ENCODE measurements at regions not wholly inside any gene's neighbourhood (a gene's known extent, or its start where the extent isn't known, plus 50 kb on each side); places are given as distances from the start of the nearest gene placed in this dataset.

DNA sequence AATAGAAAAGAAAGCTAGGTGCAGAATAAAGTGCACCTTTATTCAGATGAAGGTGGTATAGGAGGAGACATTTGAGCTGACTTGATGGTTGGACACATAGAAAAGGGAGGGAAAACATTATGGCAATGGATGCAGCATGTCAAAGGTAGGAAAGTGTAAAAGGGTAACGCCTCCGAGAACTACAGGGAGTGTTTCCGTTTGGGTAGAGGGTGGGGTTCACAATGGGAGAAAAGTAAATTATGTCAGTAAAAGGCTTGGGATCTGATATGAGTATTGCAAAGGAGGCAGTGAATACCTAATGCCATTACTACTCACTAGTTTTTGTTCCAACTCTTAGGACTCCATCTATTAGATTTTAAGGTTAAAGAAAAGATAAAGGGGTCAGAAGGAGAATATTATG is 59.5 kb downstream of the FAT3 start (continued):
- TF ChIP-seq ZNF609 (CRISPR knock-in tag; IDR thresholded peaks at IDR 0.05; ENCODE audit: borderline replicate concordance) (no peak), HSF4 (CRISPR knock-in tag; IDR thresholded peaks at IDR 0.05; ENCODE audit: borderline replicate concordance) (no peak), TAF15 (IDR thresholded peaks at IDR 0.05; ENCODE audit: low read depth, low read length) (no peak), TBL1XR1 (IDR thresholded peaks at IDR 0.05; ENCODE audit: low read length in 2 of 2) (no peak), TRIM24 (IDR thresholded peaks at IDR 0.05) (no peak), MXI1 (IDR thresholded peaks at IDR 0.05; ENCODE audit: low read depth, low read length) (no peak)

DNA sequence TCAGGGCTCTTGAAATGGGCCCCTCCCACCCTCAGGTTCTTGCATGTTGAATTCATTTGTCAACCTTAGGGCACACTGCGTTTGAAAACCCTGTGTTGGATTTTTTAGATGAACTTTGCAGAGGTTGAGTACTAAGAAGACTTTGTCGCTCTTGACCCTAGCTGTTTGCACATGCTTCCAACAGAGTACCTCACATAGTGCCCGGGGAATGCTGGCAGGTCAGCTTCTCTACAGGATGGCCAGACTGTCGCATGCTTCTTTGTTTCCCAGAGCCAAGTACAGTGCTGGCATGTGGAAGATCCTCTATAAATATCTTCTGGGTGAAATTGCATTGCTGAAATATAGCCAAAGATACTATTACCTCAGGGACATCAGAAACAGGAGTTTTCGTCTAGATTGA is 59.9 kb downstream of the FAT3 start:
- WGBS (ENCODE audit: insufficient coverage, low coverage, missing lambda C conversion rate), result 3% methylated on average over 5 of the region's 5 CpGs
- Histone ChIP-seq H2AFZ (ENCODE audit: low read depth, low read length) (no peak overlapping the region), H3K4me2 (ENCODE audit: insufficient read depth, low read length) (no peak overlapping the region), H3K9me1 (ENCODE audit: control insufficient read depth, insufficient read depth, low read length) (no peaks in the 10 kb centered on the region), H3K4me1 (replicated peaks in 1 of 2; ENCODE audit: control insufficient read depth in 2 of 2, insufficient read depth in 2 of 2, low read length in 2 of 2) (no peaks in the 10 kb centered on the region), H4K20me1 (replicated peaks; ENCODE audit: control insufficient read depth, insufficient read depth, low read length) (no peaks in the 10 kb centered on the region), H3K79me2 (ENCODE audit: control insufficient read depth, insufficient read depth, low read length) (no peaks in the 10 kb centered on the region), H3K27me3 (ENCODE audit: control insufficient read depth in 2 of 2, insufficient read depth in 2 of 2, low read length in 2 of 2) (no peaks in the 10 kb centered on the region), H3K36me3 (ENCODE audit: control insufficient read depth, insufficient read depth, low read length) (no peaks in the 10 kb centered on the region), H3K4me3 (no peak overlapping the region), H3K27ac (ENCODE audit: extremely low read depth, low read depth, low read length) (no peak overlapping the region), H3K9ac (ENCODE audit: insufficient read depth in 1 of 2, low read depth in 2 of 2, low read length in 2 of 2) (no peak overlapping the region), H3K9me3 (replicated peaks; ENCODE audit: control insufficient read depth, insufficient read depth, low read depth, low read length) (no peaks in the 10 kb centered on the region)
- BruUV-seq (replicated peaks), result no TSS peak
- in situ Hi-C loops (cut with MboI) (no loop called here), intact Hi-C loops (cut with micrococcal nuclease) (no loop called here)
- DNase-seq (ENCODE audit: extremely low read depth in 1 of 4, low spot score in 3 of 4) (no peak), FAIRE-seq (no peak), ATAC-seq (no peak)
- CTCF ChIA-PET (ENCODE audit: low intra/inter-chr PET ratio), result no interaction called here
- POLR2A ChIA-PET, result interaction anchor here (0.9 kb wide), 1 partner anchor 56 kb away, joined by 5 read pairs; no protein-coding TSS in a partner anchor
- TF ChIP-seq GATA2 (CRISPR knock-in tag; IDR thresholded peaks at IDR 0.05), result no peak
- no peak for TF ChIP-seq VEZF1 (CRISPR knock-in tag; IDR thresholded peaks at IDR 0.05)
- no peak for TF ChIP-seq BCLAF1 (IDR thresholded peaks at IDR 0.05; ENCODE audit: borderline replicate concordance in 1 of 2, control insufficient read depth in 1 of 2, low read depth in 2 of 2, low read length in 1 of 2)

All from K562 (cell line).